GM21367 (cell line): ENCODE measurements at regions not wholly inside any gene's neighbourhood (a gene's known extent, or its start where the extent isn't known, plus 50 kb on each side); places are given as distances from the start of the nearest gene placed in this dataset.
"Not testable (repeated sequence)": the region's sequence is repeated elsewhere in the genome, so short reads cannot be mapped to it uniquely, and the experiment has no call there.

Experiments
- ATAC-seq: cut with Tn5 transposase; IDR thresholded peaks from one replicate; pipeline ENCODE4 v1.9.1; 2021; ENCODE audit not compliant: unreplicated experiment

DNA sequence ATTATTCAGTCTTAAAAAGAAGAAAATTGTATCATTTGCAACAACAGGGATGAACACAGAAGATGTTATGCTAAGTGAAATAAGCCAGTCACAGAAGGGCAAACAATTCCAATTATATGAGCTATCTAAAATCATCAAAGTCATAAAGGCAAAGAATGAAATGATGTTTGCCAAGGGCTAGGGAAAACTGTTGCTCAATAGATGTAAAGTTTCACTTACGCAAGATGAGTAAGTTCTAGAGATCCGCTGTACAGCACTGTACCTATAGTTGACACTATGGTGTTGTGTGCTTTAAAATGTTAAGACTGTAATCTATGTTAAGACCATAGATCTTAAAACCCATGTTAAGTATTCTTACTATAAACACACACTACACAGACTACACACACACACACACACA lies 904.6 kb upstream of the LRRN3 start:
- no peak for ATAC-seq

- ATAC-seq: no peak
Measured at GRCh38 chr7:110187877-110188554, 902.9 kb upstream of the LRRN3 start.

DNA sequence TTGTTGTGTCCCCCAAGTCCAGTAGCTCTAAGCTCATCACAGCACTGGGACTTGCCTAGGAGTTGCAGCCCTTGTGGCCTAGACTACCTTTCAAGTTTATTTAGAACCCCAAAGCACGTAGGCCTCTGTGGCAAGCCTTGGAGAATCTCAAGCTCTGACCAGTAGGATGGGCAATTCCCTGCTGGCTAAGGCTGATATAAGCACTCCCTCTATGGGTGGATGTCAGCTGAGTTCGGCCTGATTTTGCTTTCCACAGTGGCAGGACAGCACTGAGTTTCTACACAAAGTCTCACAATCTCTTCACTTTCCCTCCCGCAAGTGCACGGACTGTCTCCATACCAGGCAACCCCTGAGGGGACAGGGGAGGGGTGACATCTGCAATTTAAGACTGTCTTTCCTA lies 886.4 kb upstream of the LRRN3 start:
- ATAC-seq: no peak

DNA sequence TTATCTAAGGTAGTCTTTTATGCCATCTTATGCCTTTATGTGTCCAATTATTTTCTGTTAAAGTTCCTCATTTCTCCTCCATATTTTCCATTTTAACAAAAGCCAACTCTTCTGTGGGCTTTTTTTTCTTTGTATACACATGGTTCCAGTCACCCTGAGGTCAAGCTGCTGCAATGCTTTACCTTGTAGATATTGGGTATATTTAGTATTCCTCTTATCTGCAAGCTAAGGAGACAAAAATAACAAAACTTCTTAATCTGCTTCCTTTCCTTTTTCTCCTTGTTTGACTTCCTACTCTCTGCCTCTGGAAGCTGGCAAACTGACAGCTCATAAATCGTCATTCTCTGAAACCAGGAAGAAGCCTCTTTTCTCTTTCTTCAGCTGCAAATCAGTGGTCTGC lies 885.0 kb upstream of the LRRN3 start:
- ATAC-seq: no peak

DNA sequence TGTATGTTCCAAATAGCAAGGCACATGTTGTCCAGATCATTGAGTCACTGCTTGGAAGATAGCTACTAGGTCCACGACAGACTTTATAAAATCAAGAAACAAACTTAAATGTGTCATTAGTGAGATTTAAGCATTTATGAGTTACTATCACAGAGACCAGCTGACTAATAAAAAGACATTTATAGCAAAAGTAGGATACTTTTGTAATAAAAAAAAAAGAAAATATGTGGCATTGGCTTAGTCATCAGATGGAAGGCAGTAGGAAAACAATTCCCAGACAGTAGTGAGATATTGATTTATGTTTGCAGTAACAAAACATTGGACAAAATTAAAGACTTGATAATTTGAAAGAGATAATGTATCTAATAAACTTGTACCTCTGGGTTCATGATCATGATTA lies 881.0 kb upstream of the LRRN3 start:
- no peak for ATAC-seq

DNA sequence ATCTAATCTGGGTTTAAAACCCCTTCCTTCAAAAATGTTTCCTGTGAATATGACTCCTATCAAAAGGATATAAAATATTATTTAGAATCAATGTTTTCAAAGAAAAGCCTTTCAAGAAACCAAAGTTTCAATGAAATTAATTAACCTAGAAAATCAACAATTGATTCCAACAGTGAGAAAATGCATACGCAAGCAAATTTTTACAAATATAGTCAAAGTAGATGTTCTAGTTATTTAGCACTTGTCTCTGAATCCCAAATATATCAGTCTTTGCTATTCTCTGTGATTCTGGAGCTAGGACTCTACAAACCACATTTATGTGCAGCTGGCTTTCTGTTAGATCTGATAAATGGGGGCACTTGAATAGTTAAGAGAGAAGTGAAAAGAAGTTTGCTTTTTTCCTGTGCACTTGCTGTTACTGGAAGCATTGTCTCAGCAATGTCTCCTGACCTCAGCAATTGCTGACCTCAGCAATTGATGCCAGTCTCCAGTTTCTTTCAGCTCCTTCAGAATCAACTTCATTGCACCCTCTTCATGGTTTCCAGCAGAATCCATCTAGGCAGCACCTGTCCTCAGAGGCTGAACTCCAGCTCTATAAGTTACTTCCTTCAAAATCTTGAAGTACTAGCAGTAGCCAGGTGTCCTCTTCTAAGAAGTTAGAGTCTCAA lies 879.9 kb upstream of the LRRN3 start:
- no peak for ATAC-seq

DNA sequence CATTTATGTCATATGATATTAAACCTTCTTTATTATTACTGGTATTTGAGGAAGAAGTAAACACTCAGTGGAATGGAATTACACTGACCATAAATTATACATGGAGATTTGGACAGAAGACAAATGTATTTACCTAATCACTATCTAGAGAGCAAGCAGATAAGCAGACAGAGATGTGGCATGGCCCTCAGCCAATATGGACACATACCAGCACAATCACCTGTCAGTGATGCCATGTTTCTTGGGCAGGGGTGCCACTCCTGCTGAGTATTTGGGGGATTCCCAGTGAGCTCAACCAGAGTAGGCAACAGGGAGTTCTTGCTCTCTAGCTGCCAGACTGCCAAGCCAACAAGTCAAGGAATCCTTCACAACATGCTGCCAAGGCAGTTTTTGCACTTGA lies 866.3 kb upstream of the LRRN3 start:
- ATAC-seq: no peak

- no peak for ATAC-seq
Measured at GRCh38 chr7:110246118-110246517, 844.8 kb upstream of the LRRN3 start.

GRCh38 chr7:110253093-110253492 lies 837.8 kb upstream of the LRRN3 start:
- ATAC-seq: no peak

DNA sequence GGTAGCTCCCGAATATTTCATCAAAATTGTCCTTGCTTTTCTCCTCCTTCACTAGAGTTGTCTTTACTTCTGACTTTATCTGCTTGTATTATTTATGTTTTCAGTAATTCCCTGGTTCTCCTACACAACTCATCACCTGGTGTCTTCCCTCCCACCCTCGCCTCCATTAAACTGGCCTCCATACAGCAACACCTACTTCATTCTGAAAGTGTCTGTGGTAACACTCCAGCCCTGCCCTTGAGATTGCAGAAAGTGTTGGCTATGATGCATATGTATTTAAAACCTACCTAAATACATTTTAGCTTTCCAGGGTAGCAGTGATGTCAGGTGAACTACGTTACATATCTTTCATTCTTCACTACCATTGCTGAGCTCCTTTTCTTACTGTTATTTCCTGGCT lies 833.3 kb upstream of the LRRN3 start:
- ATAC-seq: no peak

DNA sequence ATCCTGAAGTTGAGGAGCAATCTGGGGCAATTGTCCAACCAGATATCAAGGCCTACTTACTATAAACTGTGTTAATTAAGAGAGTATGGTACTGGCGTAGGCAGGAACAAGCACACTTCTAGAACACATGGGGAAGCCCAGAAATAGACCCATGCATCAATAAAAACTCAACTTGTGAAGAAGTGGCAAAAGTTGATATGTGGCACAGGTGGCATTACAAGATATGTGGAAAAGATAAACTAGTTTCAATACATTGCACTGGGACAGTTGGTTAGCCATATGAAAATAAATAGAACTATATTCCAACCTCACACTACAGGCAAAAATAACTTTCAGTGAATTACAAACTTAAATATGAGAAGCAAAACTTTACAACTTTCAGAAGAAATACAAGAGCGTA lies 828.7 kb upstream of the LRRN3 start:
- no peak for ATAC-seq

GRCh38 chr7:110264288-110264687 lies 826.6 kb upstream of the LRRN3 start:
- ATAC-seq: no peak

DNA sequence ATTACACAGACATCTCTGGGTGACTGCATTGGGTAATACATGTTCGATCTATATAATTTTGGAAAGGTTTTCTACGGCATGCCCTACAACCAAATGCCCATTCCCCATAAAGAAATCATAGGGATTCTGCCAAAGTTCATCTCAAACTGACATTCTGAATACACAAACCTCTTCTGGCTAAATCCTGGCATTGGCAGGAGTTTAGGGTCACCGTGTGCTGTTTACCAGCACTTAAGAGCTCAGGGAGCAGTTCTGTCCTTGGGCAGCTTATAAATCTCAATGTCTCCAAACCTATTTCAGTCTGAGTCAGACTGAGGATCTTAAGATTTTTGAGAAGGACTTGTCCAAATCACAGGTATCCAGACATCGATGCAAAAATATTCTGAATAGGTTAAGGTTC lies 809.6 kb upstream of the LRRN3 start:
- ATAC-seq: no peak

- no peak for ATAC-seq
Measured at GRCh38 chr7:110283056-110283455, 807.9 kb upstream of the LRRN3 start.

GRCh38 chr7:110291430-110291829 lies 799.5 kb upstream of the LRRN3 start:
- no peak for ATAC-seq

- no peak for ATAC-seq
Measured at GRCh38 chr7:110296321-110296720, 794.6 kb upstream of the LRRN3 start.

DNA sequence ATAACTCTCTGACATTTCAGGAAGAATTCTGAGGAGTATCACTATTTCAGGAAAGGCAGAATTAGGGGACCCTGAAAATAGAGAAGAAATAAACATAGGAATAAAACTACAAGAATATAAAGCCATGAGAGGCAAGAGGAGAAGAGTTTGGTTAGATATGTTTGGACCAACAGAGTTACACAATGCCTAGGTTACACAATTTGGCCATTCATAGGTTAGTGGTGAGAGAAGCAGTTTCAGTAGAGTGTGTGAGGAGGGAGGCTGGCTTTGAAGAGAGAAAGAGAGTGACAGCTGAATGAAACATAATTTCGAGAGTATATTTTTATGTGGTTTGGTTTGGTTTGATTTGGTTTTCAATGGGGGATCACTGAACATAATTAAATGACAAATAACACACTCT lies 783.2 kb upstream of the LRRN3 start:
- ATAC-seq: no peak

- no peak for ATAC-seq
Measured at GRCh38 chr7:110308791-110309190, 782.1 kb upstream of the LRRN3 start.

DNA sequence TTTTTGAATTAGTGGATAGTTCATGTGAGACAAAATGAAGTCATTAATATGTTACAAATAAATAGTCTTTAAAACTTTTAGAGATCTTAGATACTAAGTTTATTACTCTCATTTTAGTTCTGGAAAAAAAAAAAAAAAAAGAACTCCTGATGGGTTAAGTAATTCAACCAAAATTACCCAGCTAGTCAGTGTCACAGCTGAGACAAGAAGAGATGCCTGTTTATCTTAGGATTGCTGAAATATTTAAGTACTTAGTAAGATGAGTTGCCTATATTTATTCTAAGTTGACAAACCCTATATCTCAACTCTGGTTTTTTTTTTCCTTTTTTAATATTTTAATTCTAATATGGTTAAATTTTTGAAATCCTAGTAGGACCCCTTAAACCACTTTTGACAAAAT lies 781.0 kb upstream of the LRRN3 start:
- ATAC-seq: no peak

DNA sequence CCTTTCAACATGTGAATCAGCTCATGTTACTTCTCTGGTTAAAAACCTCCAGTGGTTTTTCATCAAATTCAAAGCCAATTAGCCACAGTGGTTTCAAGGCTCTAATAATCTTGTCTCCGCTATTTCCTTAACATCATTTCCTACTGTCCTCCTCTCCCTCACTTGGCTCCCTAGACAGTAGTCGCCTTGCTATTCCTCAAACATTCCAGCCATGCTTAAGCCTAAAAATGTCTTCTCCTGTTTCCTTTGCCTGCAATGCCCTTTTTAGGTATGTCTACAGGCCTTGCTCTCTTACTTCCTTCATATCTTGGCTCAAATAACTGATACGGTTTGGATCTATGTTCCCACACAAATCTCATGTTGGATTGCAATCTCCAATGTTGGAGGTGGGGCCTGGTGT lies 779.4 kb upstream of the LRRN3 start:
- ATAC-seq: no peak

DNA sequence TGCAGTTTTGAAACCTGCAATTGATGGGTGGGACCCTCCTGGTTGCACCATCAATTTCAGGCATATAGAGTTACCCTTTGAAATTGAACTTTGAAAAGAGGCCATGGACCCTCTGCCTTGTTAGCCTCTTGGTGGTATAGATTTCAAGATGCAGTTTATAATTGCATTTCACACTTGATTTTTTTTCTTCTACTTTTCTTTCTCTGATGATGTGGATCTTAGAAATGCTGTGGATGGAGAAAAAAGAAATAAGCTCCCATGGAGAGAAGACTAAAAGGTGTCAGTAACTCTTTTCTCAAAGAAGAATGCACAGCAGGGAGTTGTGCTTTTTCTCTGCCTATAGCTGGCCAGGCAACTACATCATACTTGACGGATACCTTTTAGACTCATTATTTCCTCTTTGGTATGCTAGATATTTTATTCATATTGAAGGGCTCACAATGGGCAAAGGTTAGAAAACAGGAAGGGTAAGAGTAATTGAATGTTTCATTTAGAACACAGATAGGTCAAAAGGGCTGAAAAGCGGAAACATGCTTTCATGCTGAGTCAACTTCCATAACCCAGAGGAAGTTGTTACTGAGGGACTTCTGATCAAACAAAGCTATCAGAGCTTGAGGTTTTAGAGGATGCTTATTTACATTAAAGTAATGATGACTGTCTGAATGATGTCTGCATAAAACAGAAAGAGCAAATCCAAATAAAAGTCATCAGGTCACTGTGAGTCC lies 773.2 kb upstream of the LRRN3 start:
- ATAC-seq: no peak

DNA sequence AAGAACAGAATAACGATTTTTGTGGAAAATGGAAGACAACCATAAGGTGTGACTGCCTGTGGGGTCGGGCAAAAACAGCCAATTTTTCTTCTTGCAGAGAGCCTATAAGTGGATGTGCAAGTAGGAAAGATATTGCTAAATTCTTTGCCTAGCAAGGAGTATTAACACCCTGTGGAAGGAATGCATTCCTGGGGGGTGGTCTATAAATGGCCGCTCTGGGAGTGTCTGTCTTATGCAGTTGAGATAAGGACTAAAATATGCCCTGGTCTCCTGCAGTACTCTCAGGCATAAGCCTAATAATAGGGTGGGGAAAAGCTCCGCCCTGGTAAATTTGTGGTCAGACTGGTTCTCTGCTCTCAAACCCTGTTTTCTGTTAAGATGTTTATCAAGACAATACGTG lies 770.6 kb upstream of the LRRN3 start:
- ATAC-seq: not testable (repeated sequence)
